ENCODE measurements at regions not wholly inside any gene's neighbourhood (a gene's known extent, or its start where the extent isn't known, plus 50 kb on each side); places are given as distances from the start of the nearest gene placed in this dataset.
"Not testable (repeated sequence)": the region's sequence is repeated elsewhere in the genome, so short reads cannot be mapped to it uniquely, and the experiment has no call there.

DNA sequence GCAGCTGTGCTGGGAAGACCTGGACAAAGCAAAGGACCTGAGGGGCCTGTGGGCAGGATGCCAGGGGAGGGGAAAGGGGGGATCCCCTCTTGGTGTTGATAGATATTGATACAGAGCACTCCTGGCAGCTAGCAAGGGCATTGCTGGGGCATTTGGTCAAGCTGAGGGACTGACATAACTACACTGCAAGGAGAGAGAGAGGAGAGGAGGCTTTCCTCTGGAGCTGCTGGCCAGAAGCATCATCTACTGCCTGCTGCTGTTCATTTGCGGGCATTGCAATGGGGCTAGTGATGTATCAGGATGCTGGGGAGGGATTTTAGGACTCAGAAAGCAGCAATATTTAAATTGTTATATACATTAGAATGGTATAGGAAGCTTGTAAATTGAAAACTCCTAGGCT, 142.0 kb downstream of the ZNF648 start:
- H3K27me3 Mint-ChIP-seq, result peaks cover 5% of the 10 kb centered on the region

DNA sequence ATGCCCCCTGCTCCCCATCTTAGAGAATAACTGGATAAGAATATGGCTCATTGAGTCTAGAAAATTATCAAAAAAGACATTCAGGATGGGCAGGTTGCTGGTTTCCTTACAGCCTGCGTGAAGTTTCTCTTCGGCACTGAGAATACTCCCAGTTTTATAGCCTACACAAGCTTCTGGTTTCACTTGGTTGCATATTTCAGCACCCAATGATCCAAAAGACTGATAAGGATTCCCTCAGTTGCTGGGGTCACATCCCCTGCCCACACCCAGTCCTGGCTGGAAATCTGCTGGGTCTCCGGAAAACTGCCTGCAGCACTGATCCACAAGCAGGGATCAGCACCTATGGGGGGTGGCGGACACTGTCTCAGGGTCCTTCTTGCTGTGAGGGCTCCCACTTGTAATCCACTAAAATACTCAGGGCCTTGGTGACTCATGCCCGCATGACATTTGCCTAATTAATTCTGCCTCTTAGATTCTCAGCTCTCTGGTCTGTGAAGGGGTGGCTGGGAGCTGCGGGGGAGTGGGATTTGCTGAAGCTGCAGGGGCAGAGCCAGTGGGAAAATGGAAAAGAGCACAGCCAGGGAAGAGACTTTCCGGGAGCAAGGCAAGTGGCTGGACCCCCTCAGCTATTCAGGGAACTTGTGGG, 142.5 kb downstream of the ZNF648 start:
- Mint-ChIP-seq H3K4me1 (no peaks in the 10 kb centered on the region), H3K27ac (peak overlapping the region in 1 of 3 donors; percentile 35), H3K36me3 (no peaks in the 10 kb centered on the region), H3K9me3 (peaks cover 0 to 2% (median 0%) of the 10 kb centered on the region in 3 donors), H3K4me3 (no peak overlapping the region), H3K27me3 (peaks cover 5% of the 10 kb centered on the region)

More for the DNA sequence above, 142.0 kb downstream of the ZNF648 start:
- H3K9me3 Mint-ChIP-seq, result peaks cover 0 to 2% (median 0%) of the 10 kb centered on the region in 3 donors
- H3K4me3 Mint-ChIP-seq, result no peak overlapping the region
- H3K4me1 Mint-ChIP-seq, result no peaks in the 10 kb centered on the region
- H3K36me3 Mint-ChIP-seq, result no peaks in the 10 kb centered on the region
- peak overlapping the region in 1 of 3 donors; percentile 35 for H3K27ac Mint-ChIP-seq

GRCh38 chr1:181911715-181912114, 149.8 kb downstream of the ZNF648 start:
- peaks cover 6% of the 10 kb centered on the region for H3K27me3 Mint-ChIP-seq
- no peaks in the 10 kb centered on the region for H3K36me3 Mint-ChIP-seq
- no peak overlapping the region for H3K27ac Mint-ChIP-seq
- H3K4me1 Mint-ChIP-seq, result no peaks in the 10 kb centered on the region
- H3K9me3 Mint-ChIP-seq, result peaks cover 3 to 8% (median 6%) of the 10 kb centered on the region in 3 donors
- no peak overlapping the region for H3K4me3 Mint-ChIP-seq

DNA sequence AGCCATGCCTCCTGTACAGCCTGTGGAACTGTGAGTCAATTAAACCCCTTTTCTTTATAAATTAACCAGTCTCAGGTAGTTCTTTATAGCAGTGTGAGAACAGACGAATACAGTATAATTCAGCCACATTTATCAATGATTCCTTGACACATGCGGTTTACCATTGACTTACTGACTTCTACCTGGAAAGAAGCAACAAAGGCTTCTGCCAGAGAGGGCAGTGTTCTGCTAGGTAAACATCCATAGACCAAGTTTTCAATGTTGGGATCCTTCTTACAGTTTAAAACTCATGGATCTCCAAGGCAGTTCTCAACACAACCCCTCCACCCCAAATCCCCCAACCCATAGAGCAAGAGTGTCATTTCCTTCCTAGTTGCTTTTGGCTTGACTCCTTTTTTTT, 150.6 kb downstream of the ZNF648 start:
- no peak overlapping the region for H3K4me3 Mint-ChIP-seq
- H3K9me3 Mint-ChIP-seq, result peaks cover 3 to 8% (median 6%) of the 10 kb centered on the region in 3 donors
- H3K4me1 Mint-ChIP-seq, result no peaks in the 10 kb centered on the region
- no peaks in the 10 kb centered on the region for H3K36me3 Mint-ChIP-seq
- H3K27ac Mint-ChIP-seq, result no peak overlapping the region
- peaks cover 6% of the 10 kb centered on the region for H3K27me3 Mint-ChIP-seq

DNA sequence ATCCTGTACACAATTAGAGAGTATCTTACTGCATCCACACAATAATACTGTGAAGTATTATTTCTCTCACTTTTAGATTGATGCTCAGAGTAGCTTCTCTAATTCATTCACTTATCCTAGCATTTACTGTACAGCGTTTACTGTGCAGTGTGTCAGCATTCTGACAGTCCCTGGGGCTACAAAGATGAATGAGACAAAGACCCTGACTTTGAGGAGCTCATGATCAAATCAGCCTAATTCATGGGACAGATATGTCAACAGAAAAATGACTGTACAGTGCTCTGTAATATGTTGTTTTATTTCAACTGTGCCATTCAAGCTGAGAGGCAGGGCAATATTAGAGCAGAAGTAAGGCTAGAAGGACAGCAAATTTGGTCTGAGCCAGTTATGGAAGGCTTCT, 152.5 kb downstream of the ZNF648 start:
- Mint-ChIP-seq H3K4me3 (no peak overlapping the region), H3K4me1 (no peaks in the 10 kb centered on the region), H3K27ac (no peak overlapping the region), H3K27me3 (peaks cover 9% of the 10 kb centered on the region), H3K36me3 (no peaks in the 10 kb centered on the region), H3K9me3 (peaks cover 1 to 8% (median 6%) of the 10 kb centered on the region in 3 donors)

DNA sequence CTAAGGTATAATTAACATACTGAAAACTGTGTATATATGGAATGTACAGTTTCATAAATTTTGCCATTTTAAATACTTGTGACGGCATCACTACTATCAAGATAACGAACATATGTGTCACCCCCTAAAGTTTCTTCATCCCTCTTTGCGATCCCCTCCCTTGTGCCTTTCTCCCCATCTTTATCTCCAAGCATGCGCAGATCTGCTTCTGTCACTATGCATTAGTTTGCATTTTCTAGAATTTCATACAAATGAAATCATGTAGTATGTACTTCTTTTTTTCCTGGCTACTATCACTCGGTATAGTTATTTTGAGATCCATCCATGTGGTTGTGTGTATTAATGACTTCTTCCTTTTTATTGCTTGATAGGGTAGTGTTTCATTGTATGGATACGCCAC, 154.9 kb downstream of the ZNF648 start:
- H3K36me3 Mint-ChIP-seq, result no peaks in the 10 kb centered on the region
- H3K27me3 Mint-ChIP-seq, result peaks cover 14% of the 10 kb centered on the region
- H3K4me1 Mint-ChIP-seq, result no peaks in the 10 kb centered on the region
- peaks cover 5 to 8% (median 7%) of the 10 kb centered on the region in 3 donors for H3K9me3 Mint-ChIP-seq
- no peak overlapping the region for H3K4me3 Mint-ChIP-seq
- no peak overlapping the region for H3K27ac Mint-ChIP-seq

DNA sequence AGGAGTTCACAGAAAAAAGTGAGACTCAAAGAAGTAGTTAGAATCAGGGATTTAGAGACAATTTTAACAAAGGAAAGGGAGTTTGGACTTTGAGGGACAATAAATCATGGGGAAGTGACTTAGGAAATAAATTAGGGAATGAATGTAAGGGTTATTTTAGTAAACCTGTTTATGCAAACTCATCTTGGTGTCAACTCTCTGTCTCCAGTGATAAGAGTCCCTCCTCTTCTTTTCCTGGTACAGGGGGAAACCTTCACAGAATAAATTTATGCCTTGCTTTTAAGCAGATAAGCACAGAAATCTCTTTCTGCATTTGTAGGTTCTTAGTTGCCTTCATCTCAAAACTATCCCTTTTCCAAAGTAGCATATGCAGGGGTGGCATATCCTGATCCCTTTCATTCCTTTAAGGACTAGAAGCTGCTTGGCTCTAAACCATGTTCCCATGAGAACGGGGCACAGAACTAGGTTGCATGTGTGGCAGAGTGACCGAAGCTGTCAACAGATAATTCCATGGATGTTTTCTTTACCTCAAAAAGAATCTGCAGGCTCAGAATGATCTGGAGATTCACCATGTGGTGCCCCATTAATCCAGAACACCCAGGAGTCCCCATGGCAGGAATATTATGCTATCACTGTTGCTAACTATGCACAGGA, 155.4 kb downstream of the ZNF648 start:
- Mint-ChIP-seq H3K27me3 (peaks cover 14% of the 10 kb centered on the region), H3K9me3 (peaks cover 5 to 8% (median 5%) of the 10 kb centered on the region in 3 donors), H3K4me3 (no peak overlapping the region), H3K36me3 (no peaks in the 10 kb centered on the region), H3K27ac (no peak overlapping the region), H3K4me1 (no peaks in the 10 kb centered on the region)

- peaks cover 8% of the 10 kb centered on the region for H3K27me3 Mint-ChIP-seq
- no peak overlapping the region for H3K27ac Mint-ChIP-seq
- H3K36me3 Mint-ChIP-seq, result no peaks in the 10 kb centered on the region
- H3K4me1 Mint-ChIP-seq, result no peaks in the 10 kb centered on the region
- peaks cover 0 to 5% (median 2%) of the 10 kb centered on the region in 3 donors for H3K9me3 Mint-ChIP-seq
- no peak overlapping the region for H3K4me3 Mint-ChIP-seq
Measured at GRCh38 chr1:181898773-181899172, 162.7 kb downstream of the ZNF648 start.

DNA sequence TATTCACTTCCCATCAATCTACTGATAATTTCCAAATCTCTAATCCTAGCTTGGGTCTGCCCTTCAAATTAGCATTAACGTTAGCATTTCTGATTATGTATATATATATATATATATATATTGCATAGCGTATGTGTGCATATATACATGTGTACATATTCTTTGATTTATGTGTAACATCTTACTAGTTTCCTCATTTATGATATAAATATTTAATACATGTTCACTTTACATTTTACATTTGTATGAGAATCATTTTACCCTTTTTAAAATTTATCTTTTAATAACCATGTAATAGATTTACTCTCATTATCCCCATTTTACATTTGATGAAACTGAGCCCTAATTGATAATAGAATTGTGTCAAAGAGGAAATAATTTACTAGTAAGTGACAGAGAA, 164.7 kb downstream of the ZNF648 start:
- peaks cover 4% of the 10 kb centered on the region for H3K27me3 Mint-ChIP-seq
- H3K9me3 Mint-ChIP-seq, result peaks cover 0 to 6% (median 2%) of the 10 kb centered on the region in 3 donors
- H3K36me3 Mint-ChIP-seq, result no peaks in the 10 kb centered on the region
- no peak overlapping the region for H3K4me3 Mint-ChIP-seq
- H3K27ac Mint-ChIP-seq, result no peak overlapping the region
- H3K4me1 Mint-ChIP-seq, result no peaks in the 10 kb centered on the region

- Mint-ChIP-seq H3K4me1 (no peaks in the 10 kb centered on the region), H3K36me3 (no peaks in the 10 kb centered on the region), H3K27ac (no peak overlapping the region), H3K9me3 (peaks cover 0 to 6% (median 2%) of the 10 kb centered on the region in 3 donors), H3K4me3 (no peak overlapping the region), H3K27me3 (peaks cover under 1% of the 10 kb centered on the region)
Measured at GRCh38 chr1:181894439-181894859, 167.1 kb downstream of the ZNF648 start.

- Mint-ChIP-seq H3K36me3 (no peaks in the 10 kb centered on the region), H3K27me3 (peaks cover 3% of the 10 kb centered on the region), H3K4me3 (no peak overlapping the region), H3K4me1 (no peaks in the 10 kb centered on the region), H3K9me3 (peaks cover 0 to 6% (median 2%) of the 10 kb centered on the region in 3 donors), H3K27ac (no peak overlapping the region)
Measured at GRCh38 chr1:181893937-181894336, 167.6 kb downstream of the ZNF648 start.

GRCh38 chr1:181893150-181893549, 168.4 kb downstream of the ZNF648 start:
- H3K36me3 Mint-ChIP-seq, H3K4me3 Mint-ChIP-seq, H3K27me3 Mint-ChIP-seq, H3K27ac Mint-ChIP-seq, H3K4me1 Mint-ChIP-seq, H3K9me3 Mint-ChIP-seq: not testable (repeated sequence)

GRCh38 chr1:181872562-181872961, 188.9 kb downstream of the ZNF648 start:
- peaks cover 3 to 21% (median 12%) of the 10 kb centered on the region in 3 donors for H3K9me3 Mint-ChIP-seq
- no peaks in the 10 kb centered on the region for H3K4me1 Mint-ChIP-seq
- no peak overlapping the region for H3K27ac Mint-ChIP-seq
- H3K36me3 Mint-ChIP-seq, result peaks cover 1% of the 10 kb centered on the region
- H3K27me3 Mint-ChIP-seq, result peaks cover 7% of the 10 kb centered on the region
- no peak overlapping the region for H3K4me3 Mint-ChIP-seq

DNA sequence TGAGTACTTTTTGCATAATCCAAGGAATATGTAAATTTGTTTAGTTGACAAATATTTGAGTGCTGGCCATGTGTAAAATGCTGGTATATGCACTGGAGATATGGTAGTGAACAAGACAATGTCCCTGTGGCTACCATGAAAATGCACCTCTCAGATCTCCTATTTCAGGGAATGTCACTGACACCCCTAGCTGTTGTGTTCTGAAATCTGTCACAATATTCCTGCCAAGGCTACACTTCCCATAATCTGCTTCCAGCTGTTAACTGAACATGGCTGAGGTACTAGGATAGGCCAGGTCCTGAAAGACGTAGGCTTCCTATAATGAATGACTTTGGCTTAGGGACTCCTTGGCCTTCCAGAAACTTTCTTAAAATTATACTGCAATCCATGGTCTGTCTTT, 197.8 kb downstream of the ZNF648 start:
- Mint-ChIP-seq H3K27ac (no peak overlapping the region), H3K4me1 (no peaks in the 10 kb centered on the region), H3K27me3 (peaks cover 2% of the 10 kb centered on the region), H3K36me3 (peaks cover 1% of the 10 kb centered on the region), H3K4me3 (no peak overlapping the region), H3K9me3 (peaks cover 0 to 2% (median 2%) of the 10 kb centered on the region in 3 donors)

- no peaks in the 10 kb centered on the region for H3K4me1 Mint-ChIP-seq
- H3K9me3 Mint-ChIP-seq, result peaks cover 0 to 2% (median 2%) of the 10 kb centered on the region in 3 donors
- peaks cover 2% of the 10 kb centered on the region for H3K27me3 Mint-ChIP-seq
- no peak overlapping the region for H3K27ac Mint-ChIP-seq
- no peak overlapping the region for H3K4me3 Mint-ChIP-seq
- H3K36me3 Mint-ChIP-seq, result peaks cover 1% of the 10 kb centered on the region
Measured at GRCh38 chr1:181863006-181863405, 198.5 kb downstream of the ZNF648 start.

- Mint-ChIP-seq H3K9me3 (peaks cover 10 to 13% (median 11%) of the 10 kb centered on the region in 3 donors), H3K4me1 (no peaks in the 10 kb centered on the region), H3K4me3 (no peak overlapping the region), H3K27ac (no peak overlapping the region), H3K27me3 (peaks cover 2% of the 10 kb centered on the region), H3K36me3 (peaks cover 1% of the 10 kb centered on the region)
Measured at GRCh38 chr1:181858135-181858534, 203.4 kb downstream of the ZNF648 start.

Data from IgD-negative memory B cell (primary cell).